ENCODE measurements at regions not wholly inside any gene's neighbourhood (a gene's known extent, or its start where the extent isn't known, plus 50 kb on each side); places are given as distances from the start of the nearest gene placed in this dataset.

DNA sequence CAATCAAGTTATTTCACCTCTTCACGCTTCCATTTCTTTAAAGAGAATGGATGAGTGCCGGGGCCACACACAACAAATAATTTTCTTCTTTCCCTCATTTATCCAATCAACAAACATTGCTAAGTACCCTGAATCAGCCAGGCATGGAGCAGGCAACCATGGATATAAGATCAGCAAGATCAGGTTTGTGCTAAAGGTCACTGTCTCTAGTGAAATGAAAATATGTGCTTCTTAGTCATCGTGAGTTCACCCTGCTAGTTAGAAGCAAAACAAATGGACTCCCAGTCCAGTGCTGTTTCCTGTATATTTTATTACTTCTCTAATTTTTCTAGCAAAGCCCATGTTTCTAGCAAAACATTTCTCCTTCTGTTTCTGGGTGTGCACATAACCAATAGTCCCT, 629.2 kb downstream of the BNC2 start:
- TF ChIP-seq, protein P1, sequence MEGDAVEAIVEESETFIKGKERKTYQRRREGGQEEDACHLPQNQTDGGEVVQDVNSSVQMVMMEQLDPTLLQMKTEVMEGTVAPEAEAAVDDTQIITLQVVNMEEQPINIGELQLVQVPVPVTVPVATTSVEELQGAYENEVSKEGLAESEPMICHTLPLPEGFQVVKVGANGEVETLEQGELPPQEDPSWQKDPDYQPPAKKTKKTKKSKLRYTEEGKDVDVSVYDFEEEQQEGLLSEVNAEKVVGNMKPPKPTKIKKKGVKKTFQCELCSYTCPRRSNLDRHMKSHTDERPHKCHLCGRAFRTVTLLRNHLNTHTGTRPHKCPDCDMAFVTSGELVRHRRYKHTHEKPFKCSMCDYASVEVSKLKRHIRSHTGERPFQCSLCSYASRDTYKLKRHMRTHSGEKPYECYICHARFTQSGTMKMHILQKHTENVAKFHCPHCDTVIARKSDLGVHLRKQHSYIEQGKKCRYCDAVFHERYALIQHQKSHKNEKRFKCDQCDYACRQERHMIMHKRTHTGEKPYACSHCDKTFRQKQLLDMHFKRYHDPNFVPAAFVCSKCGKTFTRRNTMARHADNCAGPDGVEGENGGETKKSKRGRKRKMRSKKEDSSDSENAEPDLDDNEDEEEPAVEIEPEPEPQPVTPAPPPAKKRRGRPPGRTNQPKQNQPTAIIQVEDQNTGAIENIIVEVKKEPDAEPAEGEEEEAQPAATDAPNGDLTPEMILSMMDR (IDR thresholded peaks at IDR 0.05; ENCODE audit: control insufficient read depth, extremely low read depth, insufficient read depth), result no peak
- no peak for DNase-seq (ENCODE audit: low read depth)
- no peak overlapping the region for H3K4me3 ChIP-seq (ENCODE audit: low read depth, low read length)

DNA sequence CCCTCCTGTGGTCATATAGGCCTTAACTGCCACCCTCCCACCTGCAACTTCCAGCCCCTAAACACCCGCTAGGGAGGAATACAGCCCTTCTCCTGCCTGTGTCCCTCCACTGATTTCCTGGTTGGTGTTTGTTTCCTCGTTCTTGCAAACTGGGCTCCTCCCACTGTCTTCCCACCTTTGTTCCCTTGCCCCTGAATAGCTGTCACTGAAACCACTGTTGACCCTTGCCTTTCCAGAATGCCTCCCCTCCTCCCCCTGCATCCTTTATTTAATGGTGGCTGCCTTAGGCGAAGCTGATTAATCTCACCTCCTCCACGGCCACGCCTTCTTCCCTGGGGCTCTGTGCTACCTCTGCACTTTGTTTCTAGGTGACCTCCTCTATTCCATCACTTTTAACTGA, 626.7 kb downstream of the BNC2 start:
- no peak overlapping the region for H3K4me3 ChIP-seq (ENCODE audit: low read depth, low read length)
- TF ChIP-seq, protein P1 (IDR thresholded peaks at IDR 0.05; ENCODE audit: control insufficient read depth, extremely low read depth, insufficient read depth), result no peak
- no peak for DNase-seq (ENCODE audit: low read depth)

DNA sequence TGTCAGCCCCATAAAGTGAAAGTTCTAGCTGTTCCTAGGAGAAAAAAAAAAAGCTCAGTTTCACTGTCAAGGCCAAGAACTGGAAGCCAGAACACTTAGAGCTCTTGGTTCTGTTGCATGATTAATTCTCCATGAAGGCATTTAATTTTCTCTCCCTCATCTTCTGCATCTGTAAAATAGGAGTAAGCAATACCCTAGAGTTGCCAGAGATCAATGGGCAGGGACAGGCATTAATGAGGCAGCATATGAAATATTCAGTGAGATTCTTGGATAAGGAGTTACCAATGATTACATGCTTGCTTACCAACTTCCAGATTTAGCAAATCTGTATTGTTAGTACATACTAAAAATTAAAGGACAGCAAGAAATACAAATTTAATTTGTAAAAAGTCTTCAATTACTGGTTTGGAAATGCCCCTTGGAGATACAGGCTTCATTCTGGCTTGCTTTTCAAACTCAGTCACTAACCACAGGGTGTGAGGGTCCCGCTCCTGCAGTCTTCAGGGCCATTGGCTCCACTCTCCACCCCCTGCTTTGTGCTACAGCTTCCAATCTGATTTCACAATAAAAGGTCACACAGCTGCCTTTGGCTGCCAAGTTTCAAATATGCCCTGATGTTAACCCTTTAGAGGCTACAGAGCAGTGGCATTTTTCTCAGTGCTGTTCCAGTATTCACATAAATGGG, 624.6 kb downstream of the BNC2 start:
- TF ChIP-seq, protein P1 (IDR thresholded peaks at IDR 0.05; ENCODE audit: control insufficient read depth, extremely low read depth, insufficient read depth), result no peak
- DNase-seq (ENCODE audit: low read depth), result no peak
- H3K4me3 ChIP-seq (ENCODE audit: low read depth, low read length), result no peak overlapping the region

DNA sequence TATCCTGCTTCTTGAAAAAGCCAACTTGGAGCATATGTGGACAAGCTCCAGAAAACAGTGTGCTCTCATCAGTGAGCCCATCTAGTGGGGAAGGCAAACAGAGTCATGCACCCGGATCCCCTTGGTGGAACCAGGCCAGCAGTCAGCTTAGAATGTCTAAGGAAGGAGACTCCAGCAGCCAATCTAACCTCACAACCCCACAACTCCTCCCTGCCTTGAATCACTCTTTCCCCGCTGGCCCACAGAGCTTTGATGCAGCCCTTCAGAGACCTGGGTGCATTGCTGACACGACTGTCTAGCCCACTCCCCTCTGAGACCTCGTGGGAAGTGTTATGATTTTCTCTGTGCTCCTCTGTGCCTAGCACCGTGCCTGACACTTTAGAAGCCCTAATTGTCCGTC, 623.7 kb downstream of the BNC2 start:
- H3K4me3 ChIP-seq (ENCODE audit: low read depth, low read length), result no peak overlapping the region
- TF ChIP-seq, protein P1 (IDR thresholded peaks at IDR 0.05; ENCODE audit: control insufficient read depth, extremely low read depth, insufficient read depth), result no peak
- DNase-seq (ENCODE audit: low read depth), result no peak

DNA sequence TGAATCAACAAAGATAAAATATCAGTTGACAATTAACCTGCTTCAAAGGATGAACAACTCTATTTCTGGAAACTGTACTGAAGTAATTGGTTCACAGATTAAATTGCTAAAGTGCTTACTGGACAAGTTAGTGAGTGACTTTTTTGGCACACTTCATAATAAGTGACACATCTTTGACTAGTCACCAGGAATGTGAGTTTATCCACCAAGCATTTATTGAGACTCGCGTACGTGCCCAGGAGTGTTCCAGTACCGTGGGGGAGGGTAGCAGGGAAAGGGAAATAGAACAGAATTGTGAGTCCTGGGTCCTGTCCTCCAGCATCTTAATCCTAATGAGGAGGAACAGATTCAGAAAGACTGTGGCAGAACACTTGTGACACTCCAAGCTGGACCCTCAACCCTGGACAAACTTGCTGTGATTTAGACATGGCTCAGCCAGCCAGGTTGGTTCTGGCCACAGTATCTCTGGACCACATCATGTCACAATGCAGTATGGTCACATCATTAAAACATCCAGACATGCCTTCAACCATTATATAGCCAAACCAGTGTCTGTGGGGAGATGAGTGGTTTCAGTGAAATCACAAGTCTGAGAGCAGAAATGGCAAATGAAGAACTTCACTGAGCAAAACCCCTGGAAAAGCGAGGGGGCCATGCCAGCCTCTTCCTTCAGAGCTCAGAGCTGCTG, 623.1 kb downstream of the BNC2 start:
- no peak overlapping the region for H3K4me3 ChIP-seq (ENCODE audit: low read depth, low read length)
- DNase-seq (ENCODE audit: low read depth), result no peak
- TF ChIP-seq, protein P1 (IDR thresholded peaks at IDR 0.05; ENCODE audit: control insufficient read depth, extremely low read depth, insufficient read depth), result no peak

DNA sequence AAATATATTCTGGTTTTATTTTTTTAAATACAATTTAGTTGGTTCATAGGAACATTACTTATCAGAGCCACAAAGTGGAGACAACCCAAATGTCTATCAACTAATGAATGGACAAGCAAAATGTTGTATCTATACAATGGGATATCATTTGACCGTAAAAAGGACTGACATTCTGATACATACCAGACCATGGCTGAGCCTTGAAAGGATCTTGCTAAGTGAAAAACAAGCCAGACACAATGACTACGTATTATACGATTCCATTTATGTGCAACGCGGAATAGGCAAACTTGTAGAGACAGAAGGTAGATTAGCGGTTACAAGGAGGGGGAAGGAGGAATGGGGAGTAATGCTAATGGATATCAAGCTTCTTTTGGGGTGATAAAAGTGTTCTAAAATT, 621.6 kb downstream of the BNC2 start:
- no peak overlapping the region for H3K4me3 ChIP-seq (ENCODE audit: low read depth, low read length)
- no peak for DNase-seq (ENCODE audit: low read depth)
- TF ChIP-seq, protein P1 (IDR thresholded peaks at IDR 0.05; ENCODE audit: control insufficient read depth, extremely low read depth, insufficient read depth), result no peak
